OCI-LY3 (cell line): ENCODE measurements at regions not wholly inside any gene's neighbourhood (a gene's known extent, or its start where the extent isn't known, plus 50 kb on each side); places are given as distances from the start of the nearest gene placed in this dataset.

Experiments
- H2AFZ ChIP-seq: fragments of 200-600, 300-600 bp; shearing (Covaris generic); 2 replicates; pipeline ENCODE4 v1.6.0; 2014; ENCODE audit warnings: antibody characterized with exemption, low read depth, low read length
- H3K27ac ChIP-seq: fragments of 200-600, 300-600 bp; sonication (generic); 2 replicates; pipeline ENCODE4 v1.5.1; 2014; ENCODE audit warnings: mild to moderate bottlenecking, low read length, moderate library complexity, mixed read lengths
- H3K27me3 ChIP-seq: fragments of 200-600, 300-600 bp; sonication (generic); 2 replicates; pipeline ENCODE4 v1.6.1; 2014; ENCODE audit warnings: low read depth, low read length, mixed read lengths
- H3K36me3 ChIP-seq: fragments of 200-600, 300-600 bp; sonication (generic); replicated peaks from 2 replicates; pipeline ENCODE3; 2014; ENCODE audit warnings: low read depth, low read length, mixed read lengths
- H3K4me1 ChIP-seq: fragments of 300-600, 200-600 bp; sonication (generic); 2 replicates; pipeline ENCODE4 v1.6.1; 2014; ENCODE audit warnings: low read length, mixed read lengths
- H3K4me2 ChIP-seq: fragments of 200-600, 300-600 bp; sonication (generic); 2 replicates; pipeline ENCODE4 v1.6.1; 2014; ENCODE audit warnings: low read length, mixed read lengths
- H3K4me3 ChIP-seq: fragments of 300-600, 200-600 bp; sonication (generic); 2 replicates; pipeline ENCODE4 v1.5.1; 2014; ENCODE audit warnings: antibody characterized with exemption, mild to moderate bottlenecking, low read length, moderate library complexity
- H3K79me2 ChIP-seq: fragments of 300-600, 200-600 bp; shearing (Covaris generic); 2 replicates; pipeline ENCODE4 v1.6.1; 2014; ENCODE audit warnings: mild to moderate bottlenecking, low read length, mixed read lengths
- H3K9ac ChIP-seq: fragments of 300-600, 200-600 bp; shearing (Covaris generic); 2 replicates; pipeline ENCODE4 v1.6.0; 2014; ENCODE audit warnings: mild to moderate bottlenecking, low read length, moderate library complexity
- H3K9me3 ChIP-seq: fragments of 200-600, 300-600 bp; shearing (Covaris generic); 2 replicates; pipeline ENCODE4 v1.6.1; 2014; ENCODE audit warnings: low read length, mixed read lengths; ENCODE audit not compliant: insufficient read depth
- H4K20me1 ChIP-seq: fragments of 200-600, 300-600 bp; sonication (generic); 2 replicates; pipeline ENCODE4 v1.6.1; 2016; ENCODE audit warnings: low read length, mixed read lengths; ENCODE audit not compliant: insufficient read depth
- CTCF ChIP-seq: fragments of 200-600, 300-600 bp; sonication (generic); IDR thresholded peaks from 2 replicates; pipeline ENCODE4 v1.5.1; 2014; ENCODE audit warnings: antibody characterized with exemption, low read length, low read depth
- EZH2phosphoT487 ChIP-seq: fragments of 200-600 bp; shearing (Covaris generic); IDR thresholded peaks from 2 replicates; pipeline ENCODE4 v1.6.1; 2018; ENCODE audit warnings: antibody characterized with exemption, mixed run types, low read depth

GRCh38 chr11:130645164-130645842 is 196.9 kb downstream of the ADAMTS15 start:
- Histone ChIP-seq H4K20me1 (no peaks in the 10 kb centered on the region), H3K79me2 (no peaks in the 10 kb centered on the region), H2AFZ (no peak overlapping the region), H3K4me1 (no peaks in the 10 kb centered on the region), H3K4me2 (no peak overlapping the region), H3K4me3 (no peak overlapping the region), H3K27me3 (no peaks in the 10 kb centered on the region), H3K9me3 (no peaks in the 10 kb centered on the region), H3K36me3 (no peaks in the 10 kb centered on the region), H3K9ac (no peak overlapping the region), H3K27ac (no peak overlapping the region)
- TF ChIP-seq EZH2phosphoT487 = no peak
- TF ChIP-seq CTCF = no peak

GRCh38 chr11:130645843-130646197 is 197.4 kb downstream of the ADAMTS15 start:
- no peak overlapping the region for H3K27ac ChIP-seq
- no peaks in the 10 kb centered on the region for H3K27me3 ChIP-seq
- H2AFZ ChIP-seq = no peak overlapping the region
- no peak overlapping the region for H3K4me2 ChIP-seq
- TF ChIP-seq EZH2phosphoT487 (no peak), CTCF (no peak)
- H4K20me1 ChIP-seq = no peaks in the 10 kb centered on the region
- H3K4me3 ChIP-seq = no peak overlapping the region
- no peak overlapping the region for H3K9ac ChIP-seq
- H3K9me3 ChIP-seq = no peaks in the 10 kb centered on the region
- H3K36me3 ChIP-seq = no peaks in the 10 kb centered on the region
- H3K4me1 ChIP-seq = no peaks in the 10 kb centered on the region
- no peaks in the 10 kb centered on the region for H3K79me2 ChIP-seq

- H3K27me3 ChIP-seq = no peaks in the 10 kb centered on the region
- H2AFZ ChIP-seq = no peak overlapping the region
- H4K20me1 ChIP-seq = no peaks in the 10 kb centered on the region
- H3K9me3 ChIP-seq = no peaks in the 10 kb centered on the region
- H3K9ac ChIP-seq = no peak overlapping the region
- no peak overlapping the region for H3K27ac ChIP-seq
- H3K4me1 ChIP-seq = no peaks in the 10 kb centered on the region
- H3K4me3 ChIP-seq = no peak overlapping the region
- no peaks in the 10 kb centered on the region for H3K79me2 ChIP-seq
- H3K4me2 ChIP-seq = no peak overlapping the region
- H3K36me3 ChIP-seq = no peaks in the 10 kb centered on the region
- TF ChIP-seq CTCF (no peak), EZH2phosphoT487 (no peak)
These were observed 198.4 kb downstream of the ADAMTS15 start for GRCh38 chr11:130646881-130647280.

- no peak overlapping the region for H2AFZ ChIP-seq
- H3K9me3 ChIP-seq = no peaks in the 10 kb centered on the region
- H3K4me1 ChIP-seq = no peaks in the 10 kb centered on the region
- TF ChIP-seq CTCF = no peak
- TF ChIP-seq EZH2phosphoT487 = no peak
- no peak overlapping the region for H3K4me2 ChIP-seq
- no peak overlapping the region for H3K9ac ChIP-seq
- H4K20me1 ChIP-seq = no peaks in the 10 kb centered on the region
- no peaks in the 10 kb centered on the region for H3K79me2 ChIP-seq
- no peaks in the 10 kb centered on the region for H3K36me3 ChIP-seq
- no peak overlapping the region for H3K27ac ChIP-seq
- H3K4me3 ChIP-seq = no peak overlapping the region
- H3K27me3 ChIP-seq = no peaks in the 10 kb centered on the region
These were observed 198.9 kb downstream of the ADAMTS15 start for GRCh38 chr11:130647371-130647770.
